ENCODE measurements at regions not wholly inside any gene's neighbourhood (a gene's known extent, or its start where the extent isn't known, plus 50 kb on each side); places are given as distances from the start of the nearest gene placed in this dataset.
"Not testable (repeated sequence)": the region's sequence is repeated elsewhere in the genome, so short reads cannot be mapped to it uniquely, and the experiment has no call there.

GRCh38 chr12:89153341-89153740, 199.0 kb downstream of the DUSP6 start:
- no peak for DNase-seq

GRCh38 chr12:89151536-89151935, 200.8 kb downstream of the DUSP6 start:
- DNase-seq: no peak

- not testable (repeated sequence) for DNase-seq
These were observed 201.5 kb downstream of the DUSP6 start for GRCh38 chr12:89150789-89151188.

DNA sequence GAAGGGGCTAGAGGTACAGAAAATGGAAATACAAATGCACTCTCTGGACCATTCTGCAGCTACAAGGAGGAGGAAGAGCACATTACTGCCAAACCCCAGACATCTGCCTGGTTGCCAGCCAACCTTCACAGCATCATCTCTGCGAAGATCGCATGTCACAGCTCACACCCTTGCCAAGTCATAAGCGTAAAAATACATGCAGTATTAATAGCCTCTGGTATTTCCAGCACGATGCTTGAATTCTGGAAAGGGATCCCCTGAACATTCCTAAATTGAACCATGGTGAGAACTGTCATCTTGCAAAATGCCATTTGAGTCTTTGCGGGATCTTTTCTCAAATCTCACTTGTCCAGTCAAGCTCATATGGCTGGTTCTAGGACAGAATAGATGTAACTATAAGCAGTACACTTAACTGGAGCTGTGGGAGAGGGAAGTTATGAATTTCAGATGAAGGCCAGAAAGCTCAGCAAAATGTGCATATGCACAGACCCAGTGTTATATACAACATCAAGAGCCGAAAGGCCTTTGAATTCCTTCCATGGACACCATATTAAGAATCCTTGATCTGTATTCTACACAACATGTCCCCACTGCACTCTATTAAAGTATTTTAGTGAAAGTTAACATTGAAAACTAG, 211.6 kb downstream of the DUSP6 start:
- DNase-seq: peak; percentile 58

- DNase-seq: no peak
These were observed 212.2 kb downstream of the DUSP6 start for GRCh38 chr12:89140141-89140540.

GRCh38 chr12:89139390-89139789, 212.9 kb downstream of the DUSP6 start:
- no peak for DNase-seq

DNA sequence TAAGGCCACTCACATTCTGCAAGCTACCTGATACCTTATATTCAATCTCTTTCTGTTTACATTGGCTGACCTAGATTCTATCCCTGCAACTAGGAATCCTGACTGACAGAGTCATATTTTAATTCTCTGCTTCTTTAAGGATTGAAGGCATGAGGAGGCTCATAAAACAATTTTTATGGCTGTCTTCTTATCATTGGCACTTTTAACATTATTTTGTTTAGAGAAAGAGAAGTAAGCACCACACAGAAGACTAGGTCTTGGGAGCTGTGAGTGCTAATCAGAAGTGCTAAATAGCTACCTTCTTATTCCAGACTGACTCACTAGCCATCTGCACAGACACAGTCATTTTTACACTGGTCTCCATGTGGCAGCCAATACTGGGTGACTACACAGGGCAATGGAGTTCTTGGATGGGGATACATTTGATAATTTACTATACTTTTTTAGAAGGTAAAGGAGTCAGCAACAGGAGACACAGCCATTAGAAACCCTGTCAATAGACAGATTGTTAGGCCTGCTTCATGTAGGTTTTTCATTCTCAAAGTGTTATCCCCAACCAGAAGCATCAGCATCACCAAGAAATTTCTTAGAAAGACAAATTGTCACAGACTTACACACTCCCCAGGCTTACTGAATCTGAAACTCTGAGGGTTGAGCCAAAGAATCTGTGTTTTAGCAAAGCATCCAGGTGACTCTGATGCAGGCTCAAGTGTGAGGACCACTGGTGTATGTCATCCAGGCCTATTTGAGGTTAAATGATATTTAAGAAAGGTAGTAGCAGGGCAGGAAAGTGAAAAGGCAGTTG, 214.1 kb downstream of the DUSP6 start:
- DNase-seq: peak; percentile 21

DNA sequence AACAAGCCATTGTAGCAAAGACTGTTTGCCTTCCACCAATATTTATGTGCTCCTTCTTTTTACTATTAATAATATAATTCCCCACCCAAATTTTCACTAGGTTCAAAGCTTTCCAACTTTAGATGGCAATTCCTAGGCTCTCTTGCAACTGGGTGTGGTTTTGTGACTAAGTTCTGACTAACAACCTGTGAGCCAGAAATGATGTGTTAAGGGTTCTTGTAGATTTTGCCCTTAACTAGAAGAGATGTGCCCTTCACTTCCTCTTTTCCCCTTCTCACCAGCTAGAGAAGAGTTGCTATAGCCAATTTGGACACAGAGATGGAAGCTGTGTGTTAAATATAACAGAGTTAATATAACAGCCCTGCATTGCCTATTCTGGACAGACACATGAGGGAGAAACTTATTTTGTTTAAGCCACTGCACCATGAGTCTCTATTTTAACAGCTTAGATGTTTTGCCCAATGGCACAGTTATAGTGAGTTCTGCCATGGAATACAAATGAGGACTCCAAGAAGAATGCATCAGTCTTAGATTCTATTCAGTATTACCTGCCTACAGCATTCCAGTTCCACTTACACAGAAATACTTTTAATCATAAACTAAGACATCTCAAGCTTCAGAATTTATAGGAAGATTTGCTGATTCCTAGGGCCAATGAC, 216.2 kb downstream of the DUSP6 start:
- DNase-seq: peak; percentile 11

DNA sequence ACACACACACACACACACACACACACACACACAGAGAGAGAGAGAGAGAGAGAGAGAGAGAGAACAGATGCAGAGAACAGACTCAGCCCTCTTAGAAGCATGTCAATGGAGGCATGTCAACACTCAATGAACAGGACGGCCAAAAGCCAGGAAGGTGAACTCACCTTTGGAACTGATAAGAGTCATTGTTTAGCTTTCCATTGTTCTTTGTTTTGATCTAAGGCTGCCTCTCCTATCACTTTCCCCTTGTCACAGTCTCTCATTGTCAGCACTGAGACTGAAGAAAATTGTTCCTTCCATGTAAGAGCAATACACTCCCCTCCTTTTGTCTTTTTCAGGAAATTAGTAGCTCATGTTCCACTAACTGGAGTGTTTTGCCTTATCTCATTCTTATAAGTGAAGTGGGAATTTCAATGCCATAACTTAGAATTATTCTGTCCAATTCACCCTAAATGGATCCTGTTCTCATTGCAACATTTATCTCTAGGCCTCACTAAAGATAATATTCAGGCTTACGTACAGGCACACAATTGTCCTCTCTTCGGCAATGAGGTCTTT, 218.0 kb downstream of the DUSP6 start:
- no peak for DNase-seq

DNA sequence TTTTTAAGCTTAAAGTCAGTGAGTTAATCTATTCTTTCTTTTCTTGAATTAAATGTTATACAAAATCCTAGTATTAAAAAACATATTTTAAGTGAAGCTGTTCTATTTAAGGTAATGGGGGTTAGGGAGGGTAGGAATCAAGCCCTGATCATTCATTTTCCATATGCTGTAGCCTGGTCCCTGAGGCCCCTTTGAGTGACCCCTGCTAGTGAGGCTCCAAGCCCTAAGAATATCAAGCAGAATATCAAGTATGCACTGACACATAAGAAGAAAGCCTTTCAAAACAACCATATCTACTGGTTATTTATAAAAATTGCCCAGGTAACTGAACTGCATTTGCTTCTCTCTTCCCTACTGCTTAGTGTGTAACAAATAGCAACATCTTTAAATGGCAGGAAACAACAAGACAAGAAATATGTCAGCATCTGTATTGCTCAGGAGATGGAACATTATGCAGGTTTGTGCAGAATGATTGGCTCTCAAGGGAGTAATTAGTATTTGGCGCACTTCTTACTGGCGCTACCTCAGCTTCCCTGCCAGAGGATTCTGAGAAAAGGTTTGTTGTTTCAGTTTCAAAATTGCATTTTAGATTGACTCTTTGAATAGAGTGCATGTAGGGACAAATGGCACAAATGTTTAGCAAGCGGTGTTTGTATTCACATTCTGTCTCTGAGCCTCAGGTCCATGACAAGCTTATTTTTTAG, 223.0 kb downstream of the DUSP6 start:
- DNase-seq: no peak

DNA sequence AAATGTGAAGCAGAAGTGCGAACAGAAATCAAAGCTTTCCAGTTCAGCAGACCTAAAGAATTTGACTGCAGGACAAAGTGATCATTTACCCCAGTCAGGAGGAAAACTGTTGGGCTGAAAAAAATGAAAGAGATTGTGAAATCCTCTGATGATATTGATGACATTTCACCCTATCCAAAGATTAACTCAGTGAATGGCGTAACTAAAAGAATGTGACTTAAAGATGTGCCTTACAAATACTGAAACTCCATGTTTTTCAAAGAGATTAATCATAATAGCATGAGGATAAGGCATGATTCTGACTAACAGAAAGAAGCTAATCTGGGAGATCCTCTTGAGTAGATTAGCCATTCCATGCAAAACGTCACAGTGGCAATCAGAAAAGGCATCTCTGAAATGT, 225.6 kb downstream of the DUSP6 start:
- peak; percentile 37 for DNase-seq

GRCh38 chr12:89122852-89123251, 229.4 kb downstream of the DUSP6 start:
- no peak for DNase-seq

GRCh38 chr12:89117448-89118034, 234.8 kb downstream of the DUSP6 start:
- no peak for DNase-seq

DNA sequence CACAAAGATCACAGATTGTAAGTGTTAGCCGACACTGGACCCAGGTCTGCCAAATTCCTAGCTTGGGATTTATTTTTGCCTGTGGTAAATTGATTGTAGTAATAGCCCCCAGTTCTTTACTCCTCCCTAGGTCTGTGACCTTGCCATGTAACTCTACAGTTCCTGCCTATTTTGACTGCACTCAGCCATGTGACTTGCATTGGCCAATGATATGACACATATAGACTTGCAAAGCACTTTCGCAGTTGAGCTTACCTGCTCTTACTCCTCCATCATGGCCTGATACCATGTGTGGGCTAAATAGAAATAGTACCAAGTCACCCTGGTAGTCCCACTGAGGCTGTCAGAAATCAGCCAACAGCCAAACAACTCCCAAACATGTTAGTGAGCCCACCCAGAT, 240.3 kb downstream of the DUSP6 start:
- no peak for DNase-seq

DNA sequence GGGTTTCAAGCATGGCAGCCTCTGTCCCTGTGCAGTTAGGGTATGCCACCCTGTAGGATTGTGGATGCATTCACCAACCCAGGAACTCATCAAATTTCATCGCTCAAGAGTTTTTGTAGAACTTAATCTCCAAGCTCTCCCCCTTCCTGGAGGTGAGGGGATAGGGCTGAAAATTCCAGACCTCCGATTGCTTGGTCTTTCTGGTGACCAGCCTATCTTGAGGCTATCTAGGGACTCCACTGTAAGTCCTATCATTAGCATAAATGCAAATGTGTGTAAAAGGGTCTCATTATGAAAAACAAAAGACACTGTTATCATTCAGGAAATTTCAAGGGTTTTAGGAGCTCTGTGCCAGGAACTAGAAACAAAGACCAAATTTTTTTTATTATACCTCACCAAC, 244.0 kb downstream of the DUSP6 start:
- DNase-seq: no peak

DNA sequence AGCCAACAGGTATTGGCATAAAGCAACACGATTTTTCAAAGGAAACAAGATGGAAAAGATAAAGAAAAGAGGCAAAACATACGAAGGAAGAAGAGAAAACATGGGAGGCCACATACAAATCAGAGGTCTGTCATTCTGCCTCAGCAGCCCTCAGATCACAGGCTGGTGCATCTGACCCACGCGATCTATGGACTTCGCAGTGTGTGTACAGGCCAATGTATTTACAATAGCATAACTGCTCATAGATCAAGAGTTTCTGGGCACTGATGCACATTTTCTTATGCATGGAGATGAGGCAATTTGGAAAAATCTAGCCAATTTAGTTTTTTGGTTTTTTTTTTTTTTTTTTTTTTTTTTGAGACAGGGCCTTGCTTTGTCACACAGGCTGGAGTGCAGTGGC, 245.4 kb downstream of the DUSP6 start:
- DNase-seq: no peak

DNA sequence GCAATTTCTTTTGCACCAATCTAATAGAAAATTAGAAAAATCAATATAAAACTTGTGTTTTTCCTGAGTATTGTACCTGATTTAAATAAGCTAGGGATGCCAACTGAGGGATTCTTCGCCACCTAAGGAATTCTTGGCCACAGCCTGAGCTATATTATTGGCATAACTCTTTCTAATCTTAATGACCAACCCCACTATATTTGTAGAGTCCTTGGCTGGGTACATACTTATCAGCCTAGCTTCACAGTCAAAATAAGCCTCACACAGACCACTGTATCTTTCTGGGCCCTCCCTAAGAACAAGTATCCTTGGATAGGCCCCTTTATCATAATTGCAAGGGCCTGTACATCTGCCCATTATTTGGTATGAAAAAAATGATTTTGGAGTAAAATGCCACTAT, 247.1 kb downstream of the DUSP6 start:
- DNase-seq: no peak

- DNase-seq: no peak
These were observed 248.5 kb downstream of the DUSP6 start for GRCh38 chr12:89103831-89104230.

DNA sequence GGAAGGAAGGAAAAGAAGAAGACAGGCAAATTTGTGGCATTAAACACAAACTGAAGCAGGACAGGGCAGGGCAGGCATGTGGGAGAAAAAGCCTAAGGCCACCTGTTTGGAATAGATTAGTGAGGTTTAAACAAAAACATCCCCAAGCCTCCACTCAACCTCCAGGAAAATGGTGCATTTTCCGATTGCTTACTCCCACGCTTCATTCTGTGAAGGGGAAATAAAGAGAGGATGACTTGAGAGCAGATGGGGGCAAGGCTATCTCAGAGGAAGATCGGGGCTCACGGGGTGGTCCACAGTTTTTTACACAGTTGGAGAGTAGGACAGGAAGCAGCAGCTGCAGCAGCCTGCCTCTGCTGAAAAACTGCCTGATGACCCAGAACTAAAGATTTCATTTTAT, 250.9 kb downstream of the DUSP6 start:
- DNase-seq: no peak

DNA sequence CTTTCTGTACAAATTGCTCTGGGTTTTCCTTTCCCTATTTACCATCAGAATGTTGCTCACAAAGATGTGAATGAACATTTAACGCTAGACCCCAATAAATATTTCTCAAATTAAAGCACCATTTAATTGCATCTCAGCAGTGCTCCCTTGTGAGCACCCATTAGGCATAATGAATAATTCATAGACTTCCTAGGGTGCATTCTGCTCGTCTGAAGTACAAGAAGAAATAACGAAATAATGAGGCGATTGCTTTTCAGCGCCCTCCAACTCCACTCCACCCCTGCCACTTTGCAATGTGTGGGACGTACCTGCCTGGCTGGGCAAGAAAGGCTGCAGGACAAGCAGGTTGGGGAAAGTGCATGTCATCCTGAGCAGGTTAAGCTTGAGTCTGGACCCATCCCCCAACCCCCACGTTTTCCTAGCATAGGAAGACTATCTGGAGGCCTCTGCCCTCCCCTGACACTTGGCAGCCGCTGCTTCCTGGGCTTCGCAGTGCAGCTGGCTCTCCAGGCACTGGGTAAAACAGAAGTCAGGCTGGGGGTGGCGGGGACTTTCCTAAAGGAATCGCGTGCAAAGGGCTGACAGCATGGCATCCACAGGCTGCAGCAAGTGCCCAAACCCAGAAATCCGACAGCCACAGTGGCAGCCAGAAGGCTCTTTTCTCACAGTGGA, 253.7 kb downstream of the DUSP6 start:
- DNase-seq: peak; percentile 1

DNA sequence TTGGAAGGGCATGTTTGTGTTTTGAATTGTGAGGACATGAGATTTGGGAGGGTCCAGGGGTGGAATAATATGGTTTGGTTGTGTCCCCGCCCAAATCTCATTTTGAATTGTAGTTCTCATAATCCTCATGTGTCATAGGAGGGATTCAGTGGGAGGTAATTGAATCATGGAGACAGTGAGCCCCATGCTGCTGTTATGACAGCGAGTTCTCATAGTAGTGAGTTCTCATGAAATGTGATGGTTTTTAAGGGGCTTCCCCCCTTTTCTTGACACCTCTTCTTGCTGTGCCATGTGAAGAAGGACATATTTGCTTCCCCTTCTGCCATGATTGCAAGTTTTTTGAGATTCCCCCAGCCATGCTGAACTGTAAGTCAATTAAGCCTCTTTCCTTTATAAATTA, 260.0 kb downstream of the DUSP6 start:
- no peak for DNase-seq

DNA sequence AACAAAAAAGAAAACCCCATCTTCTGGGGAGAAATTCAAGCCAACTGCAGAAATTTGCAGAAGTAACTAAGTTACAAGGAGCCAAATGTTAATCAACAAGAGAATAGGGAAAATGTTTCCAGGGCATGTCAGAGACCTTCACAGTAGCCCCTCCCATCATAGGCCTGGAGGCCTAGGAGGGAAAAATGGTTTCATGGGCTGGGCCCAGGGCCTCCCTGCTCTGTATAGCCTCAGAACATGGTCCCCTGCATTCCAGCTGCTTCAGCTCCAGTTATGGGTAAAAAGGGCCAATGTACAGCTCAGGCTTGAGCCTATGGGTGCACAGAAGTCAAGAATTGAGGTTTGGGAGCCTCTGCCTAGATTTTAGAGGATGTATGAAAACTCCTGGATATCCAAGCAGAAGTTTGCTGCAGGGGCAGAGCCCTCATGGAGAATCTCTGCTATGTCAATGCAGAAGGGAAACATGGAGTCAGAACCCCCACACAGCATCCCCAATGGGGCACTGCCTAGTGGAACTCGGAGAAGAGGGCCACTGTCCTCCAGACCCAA, 260.9 kb downstream of the DUSP6 start:
- DNase-seq: no peak
